ENCODE measurements at regions not wholly inside any gene's neighbourhood (a gene's known extent, or its start where the extent isn't known, plus 50 kb on each side); places are given as distances from the start of the nearest gene placed in this dataset.

- no peak for DNase-seq (ENCODE audit: low read depth)
Measured at GRCh38 chr10:52645187-52645758, 127.3 kb downstream of the MBL2 start.

- DNase-seq (ENCODE audit: low read depth): no peak
Measured at GRCh38 chr10:52649511-52649910, 123.1 kb downstream of the MBL2 start.

- no peak for DNase-seq (ENCODE audit: low read depth)
Measured at GRCh38 chr10:52650873-52651272, 121.7 kb downstream of the MBL2 start.

- DNase-seq (ENCODE audit: low read depth): no peak
Measured at GRCh38 chr10:52651293-52651692, 121.3 kb downstream of the MBL2 start.

- DNase-seq (ENCODE audit: low read depth): peak; percentile 17
Measured at GRCh38 chr10:52652431-52653262, 119.9 kb downstream of the MBL2 start.

GRCh38 chr10:52653263-52653909 is 119.2 kb downstream of the MBL2 start:
- DNase-seq (ENCODE audit: low read depth): no peak

GRCh38 chr10:52654201-52654600 is 118.4 kb downstream of the MBL2 start:
- DNase-seq (ENCODE audit: low read depth): no peak

GRCh38 chr10:52658112-52658511 is 114.5 kb downstream of the MBL2 start:
- DNase-seq (ENCODE audit: low read depth): no peak

GRCh38 chr10:52659085-52659484 is 113.5 kb downstream of the MBL2 start:
- no peak for DNase-seq (ENCODE audit: low read depth)

- no peak for DNase-seq (ENCODE audit: low read depth)
Measured at GRCh38 chr10:52662256-52662655, 110.3 kb downstream of the MBL2 start.

GRCh38 chr10:52663161-52663560 is 109.4 kb downstream of the MBL2 start:
- no peak for DNase-seq (ENCODE audit: low read depth)

GRCh38 chr10:52664629-52665028 is 108.0 kb downstream of the MBL2 start:
- no peak for DNase-seq (ENCODE audit: low read depth)

- no peak for DNase-seq (ENCODE audit: low read depth)
Measured at GRCh38 chr10:52665821-52666220, 106.8 kb downstream of the MBL2 start.

GRCh38 chr10:52666931-52667330 is 105.7 kb downstream of the MBL2 start:
- no peak for DNase-seq (ENCODE audit: low read depth)

GRCh38 chr10:52668024-52668423 is 104.6 kb downstream of the MBL2 start:
- no peak for DNase-seq (ENCODE audit: low read depth)

- DNase-seq (ENCODE audit: low read depth): no peak
Measured at GRCh38 chr10:52672880-52673279, 99.7 kb downstream of the MBL2 start.

GRCh38 chr10:52673468-52673867 is 99.1 kb downstream of the MBL2 start:
- no peak for DNase-seq (ENCODE audit: low read depth)

- DNase-seq (ENCODE audit: low read depth): no peak
Measured at GRCh38 chr10:52674474-52674873, 98.1 kb downstream of the MBL2 start.

- no peak for DNase-seq (ENCODE audit: low read depth)
Measured at GRCh38 chr10:52677086-52677485, 95.5 kb downstream of the MBL2 start.

GRCh38 chr10:52678611-52679010 is 94.0 kb downstream of the MBL2 start:
- no peak for DNase-seq (ENCODE audit: low read depth)

- DNase-seq (ENCODE audit: low read depth): no peak
Measured at GRCh38 chr10:52679117-52679516, 93.5 kb downstream of the MBL2 start.

GRCh38 chr10:52682766-52683165 is 89.8 kb downstream of the MBL2 start:
- DNase-seq (ENCODE audit: low read depth): no peak

GRCh38 chr10:52683776-52684175 is 88.8 kb downstream of the MBL2 start:
- DNase-seq (ENCODE audit: low read depth): no peak

All from Daoy (cell line).